Medulla oblongata (tissue), 1 donor: ENCODE measurements at regions not wholly inside any gene's neighbourhood (a gene's known extent, or its start where the extent isn't known, plus 50 kb on each side); places are given as distances from the start of the nearest gene placed in this dataset.

Source experiments
- DNase-seq: peaks from one replicate; pipeline ENCODE4 v3.0.0-alpha.2; 2015; ENCODE audit errors: extremely low spot score

DNA sequence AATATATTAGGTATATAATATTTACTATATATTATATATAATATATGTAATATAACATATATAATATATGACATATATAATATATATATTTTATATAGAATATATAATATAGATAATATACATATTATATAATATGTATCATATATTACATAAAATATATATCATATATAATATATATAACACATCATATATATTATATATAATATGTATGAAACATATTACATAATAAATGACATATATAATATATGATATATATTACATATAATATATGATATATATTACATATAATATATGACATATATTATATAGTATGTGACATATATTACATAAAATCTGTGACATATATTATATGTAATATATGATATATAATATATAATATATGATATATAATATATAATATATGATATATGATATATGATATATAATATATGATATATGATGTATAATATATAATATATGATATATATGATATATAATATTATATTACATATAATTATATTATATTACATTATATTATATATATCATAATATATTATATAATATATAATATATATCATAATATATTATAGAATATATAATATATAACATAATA, 119.5 kb upstream of the RIMBP3 start:
- DNase-seq, result no peak

DNA sequence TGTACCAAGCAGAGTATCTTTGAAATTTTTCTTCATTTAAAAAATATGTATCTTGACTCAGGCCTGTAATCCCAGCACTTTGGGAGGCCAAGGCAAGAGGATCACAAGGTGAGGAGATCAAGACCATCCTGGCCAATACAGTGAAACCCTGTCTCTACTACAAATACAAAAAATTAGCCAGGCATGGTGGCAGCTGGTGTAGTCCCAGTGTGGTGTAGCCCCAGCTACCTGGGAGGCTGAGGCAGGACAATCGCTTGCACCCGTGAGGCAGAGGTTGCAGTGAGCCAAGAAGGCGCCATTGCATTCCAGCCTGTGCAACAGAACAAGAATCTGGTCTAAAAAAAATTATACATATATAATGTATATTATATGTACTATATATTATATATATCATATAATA, 118.7 kb upstream of the RIMBP3 start:
- DNase-seq, result peak; percentile 97
